22Rv1 (cell line): ENCODE measurements at regions not wholly inside any gene's neighbourhood (a gene's known extent, or its start where the extent isn't known, plus 50 kb on each side); places are given as distances from the start of the nearest gene placed in this dataset.

Experiments used
- H3K27ac ChIP-seq: fragments of 450-650 bp; 2 replicates; pipeline ENCODE4 v1.5.1; 2017
- CTCF ChIP-seq: fragments of 450-650 bp; IDR thresholded peaks from 2 replicates; pipeline ENCODE4 v1.5.1; 2017; ENCODE audit warnings: mild to moderate bottlenecking
- ZFX ChIP-seq: fragments of 450-650 bp; IDR thresholded peaks from 2 replicates; pipeline ENCODE4 v1.6.1; 2017; ENCODE audit warnings: antibody characterized with exemption, borderline replicate concordance

GRCh38 chr14:55819610-55820304 is 239.8 kb downstream of the KTN1 start:
- TF ChIP-seq ZFX: no peak
- no peak for TF ChIP-seq CTCF
- no peak overlapping the region for H3K27ac ChIP-seq

GRCh38 chr14:55822906-55823305 is 242.9 kb downstream of the KTN1 start:
- TF ChIP-seq ZFX (no peak), CTCF (no peak)
- H3K27ac ChIP-seq: no peak overlapping the region

GRCh38 chr14:55832122-55832911 is 252.3 kb downstream of the KTN1 start:
- no peak for TF ChIP-seq CTCF
- no peak for TF ChIP-seq ZFX
- H3K27ac ChIP-seq: peak overlapping the region; percentile 85

- H3K27ac ChIP-seq: peak overlapping the region; percentile 85
- no peak for TF ChIP-seq CTCF
- no peak for TF ChIP-seq ZFX
These were observed 253.0 kb downstream of the KTN1 start for GRCh38 chr14:55832974-55833373.

- H3K27ac ChIP-seq: no peak overlapping the region
- TF ChIP-seq ZFX: no peak
- no peak for TF ChIP-seq CTCF
These were observed 254.4 kb downstream of the KTN1 start for GRCh38 chr14:55834390-55834789.

GRCh38 chr14:55835985-55836384 is 256.0 kb downstream of the KTN1 start:
- H3K27ac ChIP-seq: no peak overlapping the region
- TF ChIP-seq CTCF (no peak), ZFX (no peak)

GRCh38 chr14:55837467-55837866 is 257.5 kb downstream of the KTN1 start:
- no peak for TF ChIP-seq ZFX
- no peak for TF ChIP-seq CTCF
- no peak overlapping the region for H3K27ac ChIP-seq
